ENCODE measurements at regions not wholly inside any gene's neighbourhood (a gene's known extent, or its start where the extent isn't known, plus 50 kb on each side); places are given as distances from the start of the nearest gene placed in this dataset.

DNA sequence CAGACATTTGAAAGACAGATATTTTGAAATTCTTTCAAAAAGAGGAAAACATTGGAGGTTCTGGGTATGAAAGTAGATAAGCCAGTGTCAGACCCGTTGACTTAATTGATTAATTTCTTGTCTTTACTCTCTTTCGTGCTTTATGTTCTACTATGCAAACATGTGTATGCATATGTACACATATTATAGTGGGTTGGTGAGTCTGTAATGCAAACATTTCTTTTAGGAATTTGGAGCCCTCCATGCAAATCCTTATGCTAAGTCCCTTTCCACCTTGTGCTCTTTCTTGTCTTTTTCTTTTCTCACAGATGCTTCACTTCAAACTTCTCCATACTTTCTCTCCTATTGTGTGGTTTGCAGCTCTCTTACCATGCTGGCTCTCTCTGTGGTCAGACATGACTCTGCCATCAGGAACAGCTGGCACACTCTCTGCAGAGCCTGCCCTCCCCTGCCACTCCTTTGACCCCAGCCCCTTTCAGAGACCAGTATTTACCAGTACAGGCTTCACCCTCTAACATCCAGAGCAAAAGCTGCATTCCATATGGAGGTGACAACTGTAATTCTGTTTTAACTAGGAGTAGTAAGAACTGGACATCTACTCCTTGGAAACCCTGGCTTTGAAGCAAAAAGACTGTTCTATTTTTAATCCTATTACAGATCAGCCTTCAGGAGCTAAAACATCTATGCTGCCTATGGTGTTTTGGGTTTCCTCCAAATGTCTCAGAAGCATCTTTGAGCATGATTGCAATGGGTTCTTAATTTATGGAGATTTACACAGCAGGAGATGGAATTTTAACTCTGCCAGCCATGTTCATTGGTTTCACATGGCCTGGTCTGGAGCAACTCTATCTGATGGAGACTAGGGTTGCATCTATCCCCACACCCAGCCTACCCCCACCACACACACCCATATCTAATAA lies 386.9 kb upstream of the FAT3 start:
- no peaks in the 10 kb centered on the region; the same call in 1 of the 2 replicates for H3K9me3 ChIP-seq (ENCODE audit: control insufficient read depth, insufficient read depth, low read length)
- H3K4me1 ChIP-seq (ENCODE audit: insufficient read depth, low read length), result no peaks in the 10 kb centered on the region
- no peaks in the 10 kb centered on the region for H3K36me3 ChIP-seq (ENCODE audit: insufficient read depth, low read length)
- H3K9ac ChIP-seq (ENCODE audit: low read depth, low read length), result no peak overlapping the region

DNA sequence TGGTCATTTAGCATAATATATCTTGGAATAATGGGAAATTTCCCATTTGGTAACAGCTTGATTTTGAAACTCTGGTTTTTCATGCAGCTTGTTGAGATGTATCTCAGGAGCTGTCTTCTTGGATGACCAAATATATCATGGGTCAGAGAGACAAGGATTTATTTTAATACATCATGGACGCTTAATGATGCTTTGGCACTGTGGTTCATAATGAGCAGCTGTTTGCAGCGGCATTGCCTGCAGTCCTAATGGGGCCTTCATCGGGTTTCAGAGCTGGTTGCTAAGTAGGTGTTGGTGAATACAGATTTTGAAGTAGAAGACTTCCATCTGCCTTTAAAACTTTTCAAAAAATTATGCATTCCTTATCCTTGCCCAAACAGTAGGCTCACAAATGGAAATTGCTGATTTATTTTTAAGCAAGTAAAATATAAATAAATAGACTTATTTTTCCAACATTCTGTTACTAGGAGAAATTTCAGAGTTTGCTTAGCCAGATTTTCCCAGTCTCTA lies 389.5 kb upstream of the FAT3 start:
- no peaks in the 10 kb centered on the region for H3K36me3 ChIP-seq (ENCODE audit: insufficient read depth, low read length)
- no peak overlapping the region for H3K9ac ChIP-seq (ENCODE audit: low read depth, low read length)
- no peaks in the 10 kb centered on the region for H3K4me1 ChIP-seq (ENCODE audit: insufficient read depth, low read length)
- H3K9me3 ChIP-seq (ENCODE audit: control insufficient read depth, insufficient read depth, low read length), result no peaks in the 10 kb centered on the region; the same call in 1 of the 2 replicates

DNA sequence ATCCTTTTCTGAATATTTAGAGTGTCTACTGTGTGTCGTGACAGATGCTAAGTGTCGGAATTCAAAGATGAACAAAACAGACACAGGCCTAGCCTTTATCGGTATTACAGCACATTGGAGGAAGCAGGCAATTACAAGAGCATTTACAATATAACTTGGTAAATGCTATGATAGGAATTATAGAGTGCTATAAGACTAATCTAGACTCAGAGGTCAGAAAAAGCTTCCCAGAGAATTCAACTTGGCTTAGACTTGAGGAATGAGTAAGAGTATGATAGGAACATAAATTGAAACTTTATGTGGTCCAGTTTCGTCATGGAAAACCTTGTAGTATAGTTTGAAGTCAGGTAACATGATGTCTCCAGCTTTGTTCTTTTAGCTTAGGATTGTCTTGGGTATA lies 395.7 kb upstream of the FAT3 start:
- Histone ChIP-seq H3K4me1 (ENCODE audit: insufficient read depth, low read length) (no peaks in the 10 kb centered on the region), H3K9ac (ENCODE audit: low read depth, low read length) (no peak overlapping the region), H3K9me3 (ENCODE audit: control insufficient read depth, insufficient read depth, low read length) (peaks cover 3% of the 10 kb centered on the region; the same call in 1 of the 2 replicates), H3K36me3 (ENCODE audit: insufficient read depth, low read length) (no peaks in the 10 kb centered on the region)

DNA sequence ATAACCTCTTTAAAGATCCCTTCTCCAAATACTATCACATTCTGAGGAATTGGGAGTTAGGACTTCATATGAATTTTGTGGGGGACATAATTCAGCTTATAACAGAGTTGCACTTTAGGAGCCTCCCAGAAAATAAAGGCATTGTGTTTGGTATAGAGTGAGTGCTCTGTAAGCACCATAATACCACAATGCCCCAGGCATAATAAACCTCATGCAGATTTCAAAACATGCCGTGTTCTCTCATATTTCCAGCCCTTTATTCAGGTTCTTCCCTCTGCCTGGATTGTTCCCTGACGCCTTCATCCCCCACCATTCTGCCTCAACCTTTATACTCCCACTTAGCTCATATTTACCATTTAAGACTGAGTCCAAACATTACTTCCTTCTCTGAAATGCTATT lies 398.8 kb upstream of the FAT3 start:
- H3K9me3 ChIP-seq (ENCODE audit: control insufficient read depth, insufficient read depth, low read length), result peaks cover 3% of the 10 kb centered on the region; the same call in 1 of the 2 replicates
- no peaks in the 10 kb centered on the region for H3K4me1 ChIP-seq (ENCODE audit: insufficient read depth, low read length)
- H3K9ac ChIP-seq (ENCODE audit: low read depth, low read length), result no peak overlapping the region
- H3K36me3 ChIP-seq (ENCODE audit: insufficient read depth, low read length), result no peaks in the 10 kb centered on the region

DNA sequence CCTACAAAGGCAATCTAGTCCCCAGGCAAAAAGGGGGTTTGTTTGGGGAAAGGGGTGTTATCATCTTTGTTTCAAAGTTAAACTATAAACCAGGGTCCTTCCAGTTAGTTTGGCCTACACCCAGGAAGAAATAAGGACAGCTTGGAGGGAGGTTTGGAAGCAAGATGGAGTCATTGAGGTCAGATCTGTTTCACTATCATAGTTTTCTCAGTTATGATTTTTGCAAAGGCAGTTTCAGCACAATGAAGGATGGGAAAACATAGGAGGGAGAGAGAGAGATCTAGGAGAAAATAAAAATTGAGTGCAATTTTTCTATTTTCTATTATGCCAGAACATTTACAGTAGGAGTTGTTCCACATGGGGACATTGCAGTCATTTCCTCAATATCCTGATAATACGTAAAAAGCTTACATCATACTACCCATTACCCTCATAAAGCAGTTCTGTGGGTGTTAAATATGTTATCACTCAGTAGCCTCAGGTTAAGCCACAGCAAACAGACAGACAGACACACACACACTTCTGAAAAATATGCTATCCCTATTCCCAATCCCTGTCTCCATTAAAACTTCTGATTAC lies 401.3 kb upstream of the FAT3 start:
- H3K9me3 ChIP-seq (ENCODE audit: control insufficient read depth, insufficient read depth, low read length), result no peaks in the 10 kb centered on the region
- no peaks in the 10 kb centered on the region for H3K36me3 ChIP-seq (ENCODE audit: insufficient read depth, low read length)
- H3K9ac ChIP-seq (ENCODE audit: low read depth, low read length), result no peak overlapping the region
- H3K4me1 ChIP-seq (ENCODE audit: insufficient read depth, low read length), result peaks cover 10% of the 10 kb centered on the region; the same call in 1 of the 2 replicates

DNA sequence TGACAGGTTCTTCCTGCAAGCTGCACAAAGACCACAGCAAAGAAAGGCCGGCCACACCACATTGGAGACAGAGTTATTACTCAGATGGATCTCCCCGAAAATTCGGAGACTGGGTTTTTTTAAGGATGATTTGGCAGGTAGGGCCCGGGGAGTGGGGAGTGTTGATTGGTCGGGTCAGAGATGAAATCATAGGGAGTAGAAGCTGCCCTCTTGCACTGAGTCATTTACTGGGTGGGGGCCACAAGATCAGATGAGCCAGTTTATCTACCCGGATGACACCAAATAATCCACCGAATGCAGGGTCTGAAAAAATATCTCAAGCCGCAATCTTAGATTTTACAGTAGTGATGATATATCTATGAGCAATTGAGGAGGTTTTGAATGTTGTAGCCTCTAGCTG lies 401.8 kb upstream of the FAT3 start:
- Histone ChIP-seq H3K36me3 (ENCODE audit: insufficient read depth, low read length) (no peaks in the 10 kb centered on the region), H3K9me3 (ENCODE audit: control insufficient read depth, insufficient read depth, low read length) (no peaks in the 10 kb centered on the region), H3K9ac (ENCODE audit: low read depth, low read length) (no peak overlapping the region), H3K4me1 (ENCODE audit: insufficient read depth, low read length) (peaks cover 10% of the 10 kb centered on the region; the same call in 1 of the 2 replicates)

DNA sequence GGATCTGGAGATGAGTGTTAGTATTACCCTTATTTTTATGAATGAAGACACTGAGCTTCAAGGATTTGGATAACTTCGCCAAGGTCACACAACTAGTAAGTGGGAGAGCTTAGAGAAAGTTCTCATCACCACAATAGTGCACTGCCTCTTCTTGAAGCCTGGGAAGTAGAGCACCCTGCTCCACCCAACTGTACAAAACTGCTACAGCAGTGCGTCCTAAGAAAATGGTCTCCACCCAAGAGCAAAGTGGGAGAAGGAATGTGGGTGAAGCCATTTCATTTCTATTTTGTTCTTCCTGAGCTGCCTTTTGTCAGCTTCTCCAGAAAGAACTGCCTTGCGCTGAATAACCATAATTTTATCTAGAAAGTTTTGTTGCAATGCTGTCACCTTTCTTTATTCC lies 403.9 kb upstream of the FAT3 start:
- H3K36me3 ChIP-seq (ENCODE audit: insufficient read depth, low read length), result no peaks in the 10 kb centered on the region
- H3K9ac ChIP-seq (ENCODE audit: low read depth, low read length), result no peak overlapping the region
- H3K4me1 ChIP-seq (ENCODE audit: insufficient read depth, low read length), result peaks cover 10% of the 10 kb centered on the region; the same call in 1 of the 2 replicates
- no peaks in the 10 kb centered on the region for H3K9me3 ChIP-seq (ENCODE audit: control insufficient read depth, insufficient read depth, low read length)

DNA sequence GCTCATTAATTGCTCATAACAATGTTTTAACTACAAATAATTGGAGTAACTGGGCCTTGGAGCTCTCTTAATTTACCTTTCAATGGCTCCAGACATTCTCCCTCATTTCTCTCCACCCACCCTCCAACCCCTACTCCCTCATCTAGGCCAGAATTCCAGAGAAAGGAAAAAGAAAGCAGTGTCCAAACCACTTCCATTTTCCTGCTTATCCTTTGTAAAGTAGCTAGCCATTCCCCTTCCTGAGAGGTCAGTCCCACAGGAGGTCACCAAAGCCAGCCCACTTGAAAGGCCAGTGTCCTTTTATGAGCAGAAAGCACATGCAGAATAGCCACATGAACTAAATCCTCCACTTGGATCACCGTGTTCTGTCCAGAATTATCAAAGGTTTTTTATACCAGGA lies 404.8 kb upstream of the FAT3 start:
- Histone ChIP-seq H3K9ac (ENCODE audit: low read depth, low read length) (no peak overlapping the region), H3K4me1 (ENCODE audit: insufficient read depth, low read length) (peaks cover 10% of the 10 kb centered on the region; the same call in 1 of the 2 replicates), H3K36me3 (ENCODE audit: insufficient read depth, low read length) (no peaks in the 10 kb centered on the region), H3K9me3 (ENCODE audit: control insufficient read depth, insufficient read depth, low read length) (no peaks in the 10 kb centered on the region)

DNA sequence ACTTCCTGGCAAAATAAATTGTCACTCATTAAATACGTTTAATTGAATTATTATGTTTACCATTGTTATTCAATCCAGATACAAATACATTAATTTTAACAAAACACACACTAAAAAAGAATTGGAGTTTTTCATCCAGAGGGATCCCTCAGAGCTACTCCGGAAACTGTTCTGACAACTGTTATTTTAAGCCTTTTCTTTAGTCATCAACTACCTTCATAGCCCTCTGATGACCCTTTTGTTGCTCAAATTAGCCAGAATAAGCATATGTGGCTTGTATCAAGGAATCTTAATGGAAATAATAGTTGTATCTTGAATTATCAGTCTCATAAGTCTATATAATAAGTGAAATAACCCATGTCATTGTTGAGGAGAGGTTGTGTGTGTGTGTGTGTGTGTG lies 405.4 kb upstream of the FAT3 start:
- no peak overlapping the region for H3K9ac ChIP-seq (ENCODE audit: low read depth, low read length)

DNA sequence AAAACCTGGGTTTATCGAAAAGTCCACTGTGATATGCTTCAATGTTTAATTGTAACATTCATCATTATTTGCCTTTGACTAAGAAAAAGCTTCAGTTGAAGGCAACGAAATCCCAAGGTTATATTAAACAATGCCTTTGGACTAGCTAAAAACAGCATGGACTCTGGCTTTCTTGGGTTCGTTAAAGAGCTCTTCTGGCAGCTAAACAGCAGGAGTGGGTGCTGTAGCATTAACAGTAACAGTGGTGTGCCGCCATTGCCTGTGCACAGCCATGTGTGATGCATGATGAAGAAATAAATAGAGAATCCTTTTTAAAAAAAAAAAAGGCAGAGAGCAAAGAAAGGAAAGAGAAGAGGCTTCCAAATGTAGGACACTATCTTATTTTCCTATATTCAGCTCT lies 406.6 kb upstream of the FAT3 start:
- H3K4me1 ChIP-seq (ENCODE audit: insufficient read depth, low read length), result peaks cover 10% of the 10 kb centered on the region; the same call in 1 of the 2 replicates
- H3K36me3 ChIP-seq (ENCODE audit: insufficient read depth, low read length), result no peaks in the 10 kb centered on the region
- H3K9ac ChIP-seq (ENCODE audit: low read depth, low read length), result no peak overlapping the region
- no peaks in the 10 kb centered on the region for H3K9me3 ChIP-seq (ENCODE audit: control insufficient read depth, insufficient read depth, low read length)

More for the DNA sequence above, 405.4 kb upstream of the FAT3 start:
- no peaks in the 10 kb centered on the region for H3K9me3 ChIP-seq (ENCODE audit: control insufficient read depth, insufficient read depth, low read length)
- peaks cover 10% of the 10 kb centered on the region; the same call in 1 of the 2 replicates for H3K4me1 ChIP-seq (ENCODE audit: insufficient read depth, low read length)
- H3K36me3 ChIP-seq (ENCODE audit: insufficient read depth, low read length), result no peaks in the 10 kb centered on the region

DNA sequence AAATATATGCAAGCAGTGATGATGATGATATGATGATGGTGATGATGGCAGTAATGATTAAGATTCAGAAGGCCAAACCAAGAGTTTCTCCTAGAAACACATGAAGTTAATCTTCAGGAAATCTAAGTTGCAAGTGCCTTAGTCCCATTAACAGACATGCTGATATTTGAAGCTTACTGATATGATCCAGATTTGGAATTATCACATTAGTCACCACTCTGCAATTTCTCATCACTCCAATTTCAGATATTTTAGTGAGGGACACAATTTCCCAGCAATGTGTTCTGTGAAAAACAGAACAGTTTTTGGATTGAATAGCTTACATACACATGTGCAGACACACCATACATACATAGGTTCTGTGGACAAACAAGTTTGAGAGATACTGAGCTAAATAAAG lies 411.4 kb upstream of the FAT3 start:
- H3K36me3 ChIP-seq (ENCODE audit: insufficient read depth, low read length), result no peaks in the 10 kb centered on the region
- H3K9ac ChIP-seq (ENCODE audit: low read depth, low read length), result no peak overlapping the region
- no peaks in the 10 kb centered on the region for H3K4me1 ChIP-seq (ENCODE audit: insufficient read depth, low read length)
- H3K9me3 ChIP-seq (ENCODE audit: control insufficient read depth, insufficient read depth, low read length), result no peaks in the 10 kb centered on the region; the same call in 1 of the 2 replicates

DNA sequence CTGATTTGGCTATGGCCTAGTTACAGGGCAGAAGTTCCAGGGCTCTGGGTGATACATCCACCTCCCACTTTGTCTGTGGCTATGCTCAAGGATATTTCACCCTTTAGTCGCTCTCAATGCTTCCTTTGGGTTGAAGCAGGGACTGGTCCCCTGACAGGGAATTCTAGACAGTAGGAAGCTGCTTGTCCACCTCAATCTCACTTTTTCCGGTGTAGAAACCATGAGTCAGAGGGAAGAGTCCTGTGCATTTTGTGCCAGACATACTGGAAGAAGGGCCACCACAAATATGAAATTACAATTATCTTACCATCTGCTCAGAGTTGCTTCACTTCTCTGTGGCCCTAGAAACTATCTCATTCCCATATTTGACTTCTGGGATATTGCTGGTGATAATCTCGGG lies 413.7 kb upstream of the FAT3 start:
- Histone ChIP-seq H3K9me3 (ENCODE audit: control insufficient read depth, insufficient read depth, low read length) (no peaks in the 10 kb centered on the region; the same call in 1 of the 2 replicates), H3K4me1 (ENCODE audit: insufficient read depth, low read length) (no peaks in the 10 kb centered on the region), H3K36me3 (ENCODE audit: insufficient read depth, low read length) (no peaks in the 10 kb centered on the region), H3K9ac (ENCODE audit: low read depth, low read length) (no peak overlapping the region)

DNA sequence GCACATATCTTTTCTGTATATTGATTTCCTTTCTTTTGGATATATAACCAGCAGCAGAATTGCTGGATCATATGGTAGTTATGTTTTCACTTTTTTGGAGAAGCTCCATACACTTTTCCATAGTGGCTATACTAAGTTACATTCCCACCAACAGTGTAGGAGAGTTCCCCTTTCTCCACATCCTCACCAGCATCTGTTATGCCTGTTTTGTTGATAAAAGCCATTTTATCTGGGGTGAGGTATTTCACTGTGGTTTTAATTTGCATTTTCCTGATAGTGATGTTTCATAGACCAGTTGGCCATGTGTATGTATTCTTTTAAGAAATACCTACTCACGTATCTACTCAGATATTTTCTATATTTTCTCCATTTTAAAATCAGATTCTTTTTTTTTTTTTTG lies 419.3 kb upstream of the FAT3 start:
- Histone ChIP-seq H3K4me1 (ENCODE audit: insufficient read depth, low read length) (peaks cover 15% of the 10 kb centered on the region), H3K9ac (ENCODE audit: low read depth, low read length) (no peak overlapping the region), H3K36me3 (ENCODE audit: insufficient read depth, low read length) (no peaks in the 10 kb centered on the region), H3K9me3 (ENCODE audit: control insufficient read depth, insufficient read depth, low read length) (peaks cover 2% of the 10 kb centered on the region; the same call in 1 of the 2 replicates)

DNA sequence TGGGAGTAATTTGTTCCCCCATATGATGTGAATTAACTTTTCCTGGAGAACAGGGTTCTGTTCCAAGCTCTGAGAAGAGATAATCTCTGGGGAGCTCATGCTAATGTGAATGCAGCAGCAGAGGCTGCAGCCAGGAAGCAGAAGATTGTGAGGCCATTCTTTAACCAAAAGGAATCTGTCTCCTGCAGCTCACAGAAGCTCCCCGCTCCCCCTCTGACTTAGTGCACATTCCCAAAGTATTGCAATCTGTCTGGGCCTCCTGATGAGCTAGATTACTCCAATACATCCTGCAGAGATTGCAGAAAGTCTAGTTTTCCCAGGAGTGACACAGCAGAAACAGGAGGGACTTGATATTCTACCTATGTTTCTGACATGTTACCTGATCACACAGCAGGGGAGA lies 420.6 kb upstream of the FAT3 start:
- Histone ChIP-seq H3K9ac (ENCODE audit: low read depth, low read length) (no peak overlapping the region), H3K4me1 (ENCODE audit: insufficient read depth, low read length) (peaks cover 15% of the 10 kb centered on the region), H3K36me3 (ENCODE audit: insufficient read depth, low read length) (no peaks in the 10 kb centered on the region), H3K9me3 (ENCODE audit: control insufficient read depth, insufficient read depth, low read length) (0 out of 2 replicates have a peak, but pooled peaks cover 2% of the 10 kb centered on the region)

All from ES-I3 (cell line).